Astrocyte of the cerebellum (primary cell): ENCODE measurements at regions not wholly inside any gene's neighbourhood (a gene's known extent, or its start where the extent isn't known, plus 50 kb on each side); places are given as distances from the start of the nearest gene placed in this dataset.

Experiments
- DNase-seq: peaks from one replicate; pipeline ENCODE4 v3.0.0-alpha.2; 2011; ENCODE audit warnings: low read depth
- H3K4me3 ChIP-seq: 2 replicates; pipeline ENCODE4 v1.5.1; 2011; ENCODE audit warnings: mild to moderate bottlenecking, low read depth, low read length, moderate library complexity
- CTCF ChIP-seq: IDR thresholded peaks from 2 replicates; pipeline ENCODE4 v1.5.1; 2012; ENCODE audit warnings: low read length, low read depth, moderate library complexity, mild to moderate bottlenecking; ENCODE audit errors: missing control alignments
- in situ Hi-C: cut with HindIII; loops from 2 replicates; pipeline ENCODE4 v1.10.0; 2017; ENCODE audit warnings: low sequenced_read_pairs

DNA sequence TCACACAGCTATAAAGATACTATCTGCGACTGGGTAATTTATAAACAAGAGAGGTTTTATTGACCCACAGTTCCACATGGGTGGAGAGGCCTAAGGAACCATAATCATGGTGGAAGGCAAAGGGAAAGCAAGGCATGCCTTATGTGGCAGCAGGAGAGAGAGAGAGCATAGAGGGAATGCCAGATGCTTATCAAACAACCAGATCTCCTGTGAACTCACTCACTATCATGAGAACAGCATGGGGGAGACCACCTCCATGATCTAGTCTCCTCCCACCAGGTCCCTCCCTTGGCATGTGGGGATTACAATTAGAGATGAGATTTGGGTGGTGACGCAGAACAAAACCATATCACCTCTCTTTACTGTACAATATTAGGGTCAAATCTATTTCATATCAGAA lies 1101.6 kb upstream of the RAG2 start:
- in situ Hi-C loops: no loop called here
- TF ChIP-seq CTCF: no peak

DNA sequence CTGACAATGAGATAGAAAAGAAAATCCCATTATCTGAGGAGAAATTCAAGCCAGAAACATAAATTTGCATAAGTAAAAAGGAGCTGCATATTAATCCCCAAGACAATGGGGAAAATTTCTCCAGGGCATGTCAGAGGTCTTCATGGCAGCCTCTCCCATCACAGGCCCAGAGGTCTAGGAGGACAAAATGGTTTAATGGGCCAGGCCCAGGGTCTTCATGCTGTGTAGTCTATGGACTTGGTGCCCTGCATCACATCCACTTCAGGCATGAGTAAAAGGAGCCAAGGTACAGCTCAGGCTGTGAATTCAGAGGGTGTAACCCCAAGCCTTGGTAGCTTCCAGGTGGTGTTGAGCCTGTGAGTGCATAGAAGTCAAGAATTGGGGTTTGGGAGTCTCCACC lies 1097.2 kb upstream of the RAG2 start:
- no peak for DNase-seq
- TF ChIP-seq CTCF: no peak
- no peak overlapping the region for H3K4me3 ChIP-seq
- in situ Hi-C loops: no loop called here

More for the DNA sequence above, 1101.6 kb upstream of the RAG2 start:
- no peak overlapping the region for H3K4me3 ChIP-seq
- DNase-seq: no peak

DNA sequence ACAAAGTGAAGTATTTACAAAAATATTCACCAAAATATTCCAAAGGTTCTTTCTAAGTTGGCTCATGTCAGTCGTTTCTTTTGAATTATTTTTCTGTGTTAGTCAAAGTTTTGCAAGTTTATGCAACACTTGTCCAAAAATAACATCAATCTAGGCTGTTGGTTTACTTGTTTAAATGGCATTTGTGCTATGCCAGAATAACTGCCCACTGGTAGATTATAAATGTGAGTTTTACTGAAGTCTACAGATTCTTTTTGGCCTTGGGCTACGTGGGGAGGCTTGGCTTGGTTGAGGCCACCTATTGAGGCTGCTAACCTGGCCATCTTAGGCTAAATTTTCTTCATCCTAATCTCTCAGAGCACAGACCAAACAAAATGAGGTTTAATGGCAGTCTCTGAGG lies 1091.9 kb upstream of the RAG2 start:
- in situ Hi-C loops: no loop called here
- no peak for DNase-seq
- no peak overlapping the region for H3K4me3 ChIP-seq
- no peak for TF ChIP-seq CTCF

- in situ Hi-C loops: no loop called here
- DNase-seq: no peak
- no peak for TF ChIP-seq CTCF
- H3K4me3 ChIP-seq: no peak overlapping the region
Measured at GRCh38 chr11:37688456-37688855, 1090.4 kb upstream of the RAG2 start.

DNA sequence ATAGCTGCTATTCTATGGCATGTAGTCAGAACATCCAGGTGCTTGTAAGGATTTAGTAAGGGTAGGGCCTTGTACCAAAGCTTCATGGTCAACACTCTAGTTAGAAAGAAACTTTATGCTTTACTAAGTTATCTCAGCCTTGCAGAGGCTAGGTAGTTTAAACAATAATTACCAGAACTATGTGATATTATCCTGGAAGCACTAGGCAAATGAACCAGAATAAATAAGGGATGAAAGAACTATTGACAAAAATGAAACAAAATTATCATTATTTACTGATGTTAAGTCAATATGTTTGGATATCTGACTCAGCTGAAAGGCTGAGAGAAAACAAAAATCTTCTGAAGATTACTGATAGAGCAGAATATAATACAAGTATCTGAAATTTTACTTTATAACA lies 1089.1 kb upstream of the RAG2 start:
- in situ Hi-C loops: no loop called here
- no peak for TF ChIP-seq CTCF
- H3K4me3 ChIP-seq: no peak overlapping the region
- no peak for DNase-seq

DNA sequence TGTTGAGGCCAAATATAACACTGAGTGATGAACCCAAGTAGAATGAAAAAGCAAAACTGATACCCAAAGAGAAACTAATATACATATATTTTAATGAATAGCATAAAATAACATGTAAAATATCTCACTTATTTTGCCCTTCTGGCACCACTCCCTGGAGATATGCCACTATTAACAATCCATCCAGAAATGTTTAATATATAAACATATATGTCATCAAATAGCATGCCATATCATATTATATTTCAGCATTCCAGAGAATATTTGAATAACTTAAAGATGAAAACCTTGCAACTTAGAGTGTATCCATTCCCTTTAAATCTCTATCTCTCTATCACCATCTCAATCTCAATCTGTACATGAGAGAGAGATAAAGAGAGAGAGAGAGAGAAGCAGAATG lies 1073.3 kb upstream of the RAG2 start:
- in situ Hi-C loops: no loop called here
- no peak for DNase-seq
- no peak overlapping the region for H3K4me3 ChIP-seq
- TF ChIP-seq CTCF: no peak

DNA sequence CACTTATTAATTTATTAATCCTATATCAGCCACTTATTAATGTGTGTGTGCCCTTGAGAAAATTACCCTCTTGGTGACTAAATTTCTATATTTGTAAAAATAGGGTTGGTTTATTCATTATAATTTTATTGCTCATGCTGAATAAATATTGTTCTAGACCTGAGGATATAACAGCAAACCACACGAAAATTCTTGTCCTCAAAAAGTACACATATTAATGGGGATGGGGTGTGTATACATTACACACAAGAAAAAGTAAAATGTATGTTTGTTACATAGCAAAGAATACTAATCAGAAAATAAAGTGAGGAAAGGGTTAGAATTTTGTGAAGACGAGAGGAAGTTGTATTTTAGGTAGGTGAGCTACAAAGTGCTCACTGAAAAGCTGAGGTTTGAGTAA lies 1068.9 kb upstream of the RAG2 start:
- no peak for TF ChIP-seq CTCF
- in situ Hi-C loops: no loop called here
- H3K4me3 ChIP-seq: no peak overlapping the region
- no peak for DNase-seq
